PC-9 (cell line): ENCODE measurements at regions not wholly inside any gene's neighbourhood (a gene's known extent, or its start where the extent isn't known, plus 50 kb on each side); places are given as distances from the start of the nearest gene placed in this dataset.

Source experiments
- BruUV-seq: library from RNA; stranded (reverse); fragments of 400-500 nt; replicated peaks from 2 replicates; lab custom pipeline; 2021; lab: Mats Ljungman, UMichigan
- CTCF ChIA-PET: fragments of 300-600 bp; sonication (Branson Sonifier 250); formaldehyde crosslinking; loops from one replicate; lab custom pipeline; 2022; ENCODE audit warnings: antibody characterized with exemption; lab: Charles Lee
- POLR2A ChIA-PET: fragments of 300-600 bp; sonication (Branson Sonifier 250); formaldehyde crosslinking; loops from one replicate; lab custom pipeline; 2022; ENCODE audit warnings: antibody characterized with exemption; ENCODE audit not compliant: unreplicated experiment; lab: Charles Lee
- DNase-seq, 2 experiments: peaks; one replicate each; pipeline versions ENCODE4 v3.0.0 to v3.0.0-alpha.2; 2015 to 2022; ENCODE audit warnings: mixed read lengths in 1 of 2
- H2AFZ ChIP-seq: fragments of 200-600 bp; sonication (generic); 2 replicates; pipeline ENCODE4 v1.8.1; 2017; ENCODE audit warnings: antibody characterized with exemption
- H3F3A ChIP-seq: fragments of 200-600 bp; sonication (generic); 2 replicates; pipeline ENCODE4 v1.8.1; 2017; ENCODE audit warnings: antibody characterized with exemption, mild to moderate bottlenecking, low read depth; ENCODE audit not compliant: insufficient read depth
- H3K27ac ChIP-seq: fragments of 200-600 bp; sonication (generic); 2 replicates; pipeline ENCODE4 v1.6.1; 2016; ENCODE audit warnings: mixed run types
- H3K27me3 ChIP-seq: fragments of 200-600 bp; sonication (generic); 2 replicates; pipeline ENCODE4 v1.6.1; 2016; ENCODE audit warnings: low read depth, mixed run types; ENCODE audit not compliant: insufficient read depth
- H3K36me3 ChIP-seq: fragments of 200-600 bp; sonication (generic); 2 replicates; pipeline ENCODE4 v1.6.1; 2016; ENCODE audit warnings: low read depth, mixed run types
- H3K4me1 ChIP-seq: fragments of 200-600 bp; sonication (generic); replicated peaks from 2 replicates; pipeline ENCODE4 v1.6.1; 2016; ENCODE audit warnings: mixed run types; ENCODE audit not compliant: insufficient read depth
- H3K4me2 ChIP-seq: fragments of 200-600 bp; sonication (generic); 2 replicates; pipeline ENCODE4 v1.6.1; 2017; ENCODE audit warnings: mixed run types
- H3K4me3 ChIP-seq: fragments of 200-600 bp; sonication (generic); 2 replicates; pipeline ENCODE4 v1.6.1; 2016; ENCODE audit warnings: mixed run types
- H3K79me2 ChIP-seq: fragments of 200-600 bp; sonication (generic); 2 replicates; pipeline ENCODE4 v1.6.1; 2017; ENCODE audit warnings: low read depth, mixed run types
- H3K9me2 ChIP-seq: fragments of 200-600 bp; sonication (generic); 2 replicates; pipeline ENCODE4 v1.8.1; 2017; ENCODE audit warnings: mild to moderate bottlenecking; ENCODE audit not compliant: insufficient read depth
- H3K9me3 ChIP-seq: fragments of 200-600 bp; sonication (generic); 2 replicates; pipeline ENCODE4 v1.8.1; 2016; ENCODE audit warnings: low read depth; ENCODE audit not compliant: insufficient read depth
- H4K20me1 ChIP-seq: fragments of 200-600 bp; sonication (generic); 2 replicates; pipeline ENCODE4 v1.8.1; 2017; ENCODE audit not compliant: insufficient read depth
- CTCF ChIP-seq: fragments of 200-600 bp; sonication (generic); conservative IDR thresholded peaks from 2 replicates; pipeline ENCODE4 v1.6.1; 2017; ENCODE audit warnings: mixed run types, antibody characterized with exemption, mild to moderate bottlenecking, moderate library complexity
- EZH2 ChIP-seq: fragments of 200-600 bp; sonication (generic); IDR thresholded peaks from 2 replicates; pipeline ENCODE4 v1.8.0; 2017; ENCODE audit warnings: antibody characterized with exemption, low read depth
- intact Hi-C: fragments of 100-400 bp; cut with micrococcal nuclease; formaldehyde crosslinking; loops from one replicate; pipeline ENCODE4 v1.10.0; 2022; ENCODE audit not compliant: unreplicated experiment

- Histone ChIP-seq H4K20me1 (no peaks in the 10 kb centered on the region), H2AFZ (no peak overlapping the region), H3F3A (no peaks in the 10 kb centered on the region), H3K79me2 (no peaks in the 10 kb centered on the region), H3K4me3 (no peak overlapping the region), H3K9me2 (no peaks in the 10 kb centered on the region), H3K4me2 (no peak overlapping the region), H3K4me1 (no peaks in the 10 kb centered on the region), H3K27ac (no peak overlapping the region), H3K9me3 (no peaks in the 10 kb centered on the region), H3K27me3 (peaks cover 88% of the 10 kb centered on the region), H3K36me3 (no peaks in the 10 kb centered on the region)
- intact Hi-C loops = no loop called here
- no TSS peak for BruUV-seq
- TF ChIP-seq CTCF = no peak
- no peak for TF ChIP-seq EZH2
- no peak for DNase-seq
- CTCF ChIA-PET = no interaction called here
- POLR2A ChIA-PET = no interaction called here
Observed at GRCh38 chr13:111906306-111906705, 160.6 kb upstream of the SOX1 start.

GRCh38 chr13:111906816-111907215 is 160.1 kb upstream of the SOX1 start:
- Histone ChIP-seq H3K4me2 (no peak overlapping the region), H3K27me3 (peaks cover 88% of the 10 kb centered on the region), H3K79me2 (no peaks in the 10 kb centered on the region), H3K9me2 (no peaks in the 10 kb centered on the region), H4K20me1 (no peaks in the 10 kb centered on the region), H3K4me3 (no peak overlapping the region), H3K27ac (no peak overlapping the region), H3K9me3 (no peaks in the 10 kb centered on the region), H3K4me1 (no peaks in the 10 kb centered on the region), H3F3A (no peaks in the 10 kb centered on the region), H3K36me3 (no peaks in the 10 kb centered on the region), H2AFZ (no peak overlapping the region)
- ChIA-PET CTCF (no interaction called here), POLR2A (no interaction called here)
- BruUV-seq = no TSS peak
- intact Hi-C loops = no loop called here
- DNase-seq = no peak
- no peak for TF ChIP-seq CTCF
- TF ChIP-seq EZH2 = no peak

- Histone ChIP-seq H3K9me2 (no peaks in the 10 kb centered on the region), H3K79me2 (no peaks in the 10 kb centered on the region), H3K9me3 (no peaks in the 10 kb centered on the region), H3F3A (no peaks in the 10 kb centered on the region), H3K27ac (no peak overlapping the region), H2AFZ (no peak overlapping the region), H3K27me3 (peaks cover 88% of the 10 kb centered on the region), H3K4me2 (no peak overlapping the region), H3K4me1 (no peaks in the 10 kb centered on the region), H3K4me3 (no peak overlapping the region), H4K20me1 (no peaks in the 10 kb centered on the region), H3K36me3 (no peaks in the 10 kb centered on the region)
- DNase-seq = no peak
- no peak for TF ChIP-seq CTCF
- no peak for TF ChIP-seq EZH2
- intact Hi-C loops = no loop called here
- ChIA-PET POLR2A (no interaction called here), CTCF (no interaction called here)
- BruUV-seq = no TSS peak
Observed at GRCh38 chr13:111907341-111907880, 159.5 kb upstream of the SOX1 start.
